H1 (cell line): ENCODE measurements at regions not wholly inside any gene's neighbourhood (a gene's known extent, or its start where the extent isn't known, plus 50 kb on each side); places are given as distances from the start of the nearest gene placed in this dataset.

Experiments
- EP300 ChIP-seq, 2 experiments: IDR thresholded peaks; 1 replicate in 1 of 2; 2 replicates in 1 of 2; pipeline ENCODE4 v1.6.1; 2011 to 2012; ENCODE audit warnings: low read depth in 2 of 2, low read length in 2 of 2, mild to moderate bottlenecking in 2 of 2, borderline replicate concordance in 1 of 2, inconsistent platforms in 1 of 2, moderate library complexity in 1 of 2
- EZH2 ChIP-seq: fragments of 200-600 bp; sonication (generic); IDR thresholded peaks from 2 replicates; pipeline ENCODE4 v1.7.1; 2012; ENCODE audit warnings: low read depth, mild to moderate bottlenecking, moderate library complexity, low read length, inconsistent platforms; ENCODE audit not compliant: severe bottlenecking
- GABPA ChIP-seq: IDR thresholded peaks from 2 replicates; pipeline ENCODE4 v1.6.1; 2011; ENCODE audit warnings: mild to moderate bottlenecking, low read length, moderate library complexity, borderline replicate concordance; ENCODE audit not compliant: insufficient read depth
- JUND ChIP-seq: IDR thresholded peaks from 2 replicates; pipeline ENCODE4 v1.6.1; 2011; ENCODE audit warnings: mild to moderate bottlenecking, improper control_type of control experiment, low read length
- KDM1A ChIP-seq: fragments of 200-600, 300-600 bp; sonication (generic); IDR thresholded peaks from 2 replicates; pipeline ENCODE4 v1.7.1; 2016; ENCODE audit warnings: mild to moderate bottlenecking, low read length, borderline replicate concordance
- POLR2A ChIP-seq, 2 experiments: IDR thresholded peaks; 1 replicate in 1 of 2; 2 replicates in 1 of 2; pipeline ENCODE4 v1.6.1; 2011; ENCODE audit warnings: low read depth in 2 of 2, low read length in 2 of 2, mild to moderate bottlenecking in 2 of 2; ENCODE audit errors: control extremely low read depth in 1 of 2
- POLR2AphosphoS5 ChIP-seq: IDR thresholded peaks from 2 replicates; pipeline ENCODE4 v1.6.1; 2011; ENCODE audit warnings: low read depth, low read length
- RAD21 ChIP-seq, 2 experiments: IDR thresholded peaks in 1 of 2; conservative IDR thresholded peaks in 1 of 2; 2 replicates each; pipeline ENCODE4 v1.6.1; 2011; ENCODE audit warnings: low read depth in 2 of 2, low read length in 2 of 2, improper control_type of control experiment in 1 of 2, inconsistent platforms in 1 of 2, mild to moderate bottlenecking in 1 of 2, moderate library complexity in 1 of 2
- RFX5 ChIP-seq: IDR thresholded peaks from 2 replicates; pipeline ENCODE4 v1.6.1; 2011; ENCODE audit warnings: low read depth, low read length, improper control_type of control experiment, borderline replicate concordance
- TCF12 ChIP-seq: IDR thresholded peaks from 2 replicates; pipeline ENCODE4 v1.6.1; 2011; ENCODE audit warnings: low read depth, mild to moderate bottlenecking, low read length
- TF ChIP-seq, protein P1 (sequence below), 3 experiments: IDR thresholded peaks; 1 replicate in 2 of 3; 2 replicates in 1 of 3; pipeline versions ENCODE4 v1.5.1 to v1.6.1; 2011; ENCODE audit warnings: low read length in 3 of 3, mild to moderate bottlenecking in 3 of 3, inconsistent platforms in 2 of 3, low read depth in 1 of 3, moderate library complexity in 1 of 3; ENCODE audit not compliant: insufficient read depth in 1 of 3; ENCODE audit errors: control extremely low read depth in 1 of 3
- TF ChIP-seq, protein P2 (sequence below): IDR thresholded peaks from 2 replicates; pipeline ENCODE4 v1.6.1; 2011; ENCODE audit warnings: low read length, improper control_type of control experiment

DNA sequence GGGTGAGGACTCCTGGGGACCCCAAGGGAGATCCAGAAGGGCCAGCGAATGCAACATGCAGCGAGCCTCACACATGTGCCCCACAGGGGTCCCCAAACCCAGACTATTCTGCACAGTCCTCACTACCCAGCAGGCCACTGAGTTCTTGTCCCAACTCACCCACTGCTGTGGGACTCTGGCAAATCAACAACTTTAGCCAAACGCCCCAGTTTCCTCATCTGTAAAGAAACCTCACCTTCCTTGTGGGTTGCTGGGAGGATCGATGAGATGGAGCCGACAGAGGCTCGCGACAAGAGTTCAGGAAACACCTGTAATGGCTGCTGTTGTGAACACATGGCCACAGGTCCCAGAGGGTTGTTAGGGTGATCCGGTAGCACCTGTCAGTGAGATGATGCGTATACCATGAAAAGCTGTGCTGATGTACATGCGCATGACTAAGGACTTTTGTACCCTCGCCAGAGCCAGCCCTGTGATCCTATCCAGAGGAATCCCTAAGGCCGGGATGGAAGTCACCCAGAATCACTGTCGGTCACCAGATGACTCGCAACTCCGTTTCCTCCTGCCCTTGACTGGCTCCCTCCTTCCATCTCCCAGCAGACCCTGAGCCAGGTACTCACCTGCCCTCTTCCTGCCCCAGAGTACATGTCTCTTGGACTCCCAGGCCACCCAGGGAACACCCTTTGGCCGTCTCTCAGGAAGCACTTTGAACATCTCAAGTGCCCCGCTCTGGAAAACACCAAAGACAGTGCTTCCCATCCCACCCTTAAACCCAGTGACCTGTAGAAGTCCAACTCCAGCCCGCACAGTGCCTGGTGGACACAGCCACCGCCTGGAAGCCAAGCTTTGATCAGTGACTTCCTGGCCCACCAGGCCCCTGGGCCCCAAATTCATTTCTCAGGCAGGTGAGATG, 103.3 kb upstream of the ID2 start:
- TF ChIP-seq EZH2 (no peak), POLR2AphosphoS5 (no peak), GABPA (no peak), EP300 (IDR thresholded peaks at IDR 0.05; ENCODE audit: borderline replicate concordance in 1 of 2, low read depth in 2 of 2, low read length in 2 of 2) (no peak), JUND (no peak), POLR2A (IDR thresholded peaks at IDR 0.05; ENCODE audit: control extremely low read depth in 1 of 2, low read depth in 2 of 2, low read length in 2 of 2) (no peak), RFX5 (no peak), TCF12 (no peak), RAD21 (IDR thresholded peaks at IDR 0.05 in 1 of 2, conservative IDR thresholded peaks at IDR 0.05 in 1 of 2; ENCODE audit: low read depth in 2 of 2, low read length in 2 of 2) (no peak), KDM1A (no peak)
- TF ChIP-seq, protein P1, sequence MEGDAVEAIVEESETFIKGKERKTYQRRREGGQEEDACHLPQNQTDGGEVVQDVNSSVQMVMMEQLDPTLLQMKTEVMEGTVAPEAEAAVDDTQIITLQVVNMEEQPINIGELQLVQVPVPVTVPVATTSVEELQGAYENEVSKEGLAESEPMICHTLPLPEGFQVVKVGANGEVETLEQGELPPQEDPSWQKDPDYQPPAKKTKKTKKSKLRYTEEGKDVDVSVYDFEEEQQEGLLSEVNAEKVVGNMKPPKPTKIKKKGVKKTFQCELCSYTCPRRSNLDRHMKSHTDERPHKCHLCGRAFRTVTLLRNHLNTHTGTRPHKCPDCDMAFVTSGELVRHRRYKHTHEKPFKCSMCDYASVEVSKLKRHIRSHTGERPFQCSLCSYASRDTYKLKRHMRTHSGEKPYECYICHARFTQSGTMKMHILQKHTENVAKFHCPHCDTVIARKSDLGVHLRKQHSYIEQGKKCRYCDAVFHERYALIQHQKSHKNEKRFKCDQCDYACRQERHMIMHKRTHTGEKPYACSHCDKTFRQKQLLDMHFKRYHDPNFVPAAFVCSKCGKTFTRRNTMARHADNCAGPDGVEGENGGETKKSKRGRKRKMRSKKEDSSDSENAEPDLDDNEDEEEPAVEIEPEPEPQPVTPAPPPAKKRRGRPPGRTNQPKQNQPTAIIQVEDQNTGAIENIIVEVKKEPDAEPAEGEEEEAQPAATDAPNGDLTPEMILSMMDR (IDR thresholded peaks at IDR 0.05; ENCODE audit: control extremely low read depth in 1 of 3, insufficient read depth in 1 of 3, low read depth in 1 of 3, low read length in 3 of 3), result no peak
- TF ChIP-seq, protein P2, sequence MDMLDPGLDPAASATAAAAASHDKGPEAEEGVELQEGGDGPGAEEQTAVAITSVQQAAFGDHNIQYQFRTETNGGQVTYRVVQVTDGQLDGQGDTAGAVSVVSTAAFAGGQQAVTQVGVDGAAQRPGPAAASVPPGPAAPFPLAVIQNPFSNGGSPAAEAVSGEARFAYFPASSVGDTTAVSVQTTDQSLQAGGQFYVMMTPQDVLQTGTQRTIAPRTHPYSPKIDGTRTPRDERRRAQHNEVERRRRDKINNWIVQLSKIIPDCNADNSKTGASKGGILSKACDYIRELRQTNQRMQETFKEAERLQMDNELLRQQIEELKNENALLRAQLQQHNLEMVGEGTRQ, result no peak
